ENCODE measurements at regions not wholly inside any gene's neighbourhood (a gene's known extent, or its start where the extent isn't known, plus 50 kb on each side); places are given as distances from the start of the nearest gene placed in this dataset.

GRCh38 chr4:163660636-163661035, 166.1 kb downstream of the TMA16 start:
- TF ChIP-seq CTCF (IDR thresholded peaks at IDR 0.05; ENCODE audit: low read depth, low read length), result no peak
- no peak for TF ChIP-seq POLR2A (IDR thresholded peaks at IDR 0.05; ENCODE audit: extremely low read depth, insufficient read length)

Measured in NB4 (cell line).